NCI-H1417 (cell line): ENCODE measurements at regions not wholly inside any gene's neighbourhood (a gene's known extent, or its start where the extent isn't known, plus 50 kb on each side); places are given as distances from the start of the nearest gene placed in this dataset.
"Not testable (repeated sequence)": the region's sequence is repeated elsewhere in the genome, so short reads cannot be mapped to it uniquely, and the experiment has no call there.

Source experiments
- DNase-seq, 3 experiments: peaks; one replicate each; lab custom pipeline; 2025; lab: John Stamatoyannopoulos, UW

DNA sequence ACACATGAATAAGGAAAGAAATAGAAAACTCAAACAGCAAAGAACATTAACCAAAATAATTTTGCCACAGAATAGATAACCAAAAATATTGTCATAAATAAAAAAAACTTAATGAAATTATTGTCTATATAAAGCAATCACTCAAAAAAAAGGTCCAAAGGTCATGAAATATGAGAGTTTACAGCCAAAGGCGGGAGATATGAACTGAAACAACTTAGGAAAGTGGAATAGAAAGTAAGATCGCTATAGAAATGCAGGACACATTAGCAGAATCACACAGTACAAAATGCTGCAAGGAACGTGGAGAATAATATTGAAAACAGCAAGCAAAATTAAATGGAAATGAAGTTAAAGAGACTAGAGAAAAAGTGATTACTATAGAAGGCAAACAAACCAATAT lies 375.0 kb upstream of the ARHGEF26 start:
- no peak for DNase-seq

DNA sequence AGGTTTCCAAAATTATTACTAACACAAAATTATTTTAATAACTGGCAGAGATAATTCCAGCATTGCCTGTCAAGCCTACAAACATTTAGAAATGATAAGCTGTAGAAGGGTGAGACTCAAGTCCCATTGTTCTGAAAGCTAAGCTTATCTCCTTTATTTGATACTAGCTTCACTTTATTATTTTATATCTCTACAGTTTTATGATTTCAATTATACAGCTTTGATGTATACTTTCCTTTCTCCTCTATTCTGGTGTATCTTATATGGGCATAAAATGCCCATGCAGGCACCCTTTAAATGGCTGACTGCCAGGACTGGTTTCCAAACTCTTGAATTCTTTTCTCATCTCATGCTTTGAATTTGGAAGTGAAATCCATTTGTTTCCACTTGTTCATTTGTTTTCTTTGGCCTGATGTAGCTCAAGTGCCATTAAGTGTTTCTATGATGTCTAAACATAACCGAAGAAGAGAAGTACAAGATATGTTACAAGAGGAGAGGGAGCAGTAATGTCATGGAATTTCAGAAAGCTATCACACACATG lies 372.1 kb upstream of the ARHGEF26 start:
- no peak for DNase-seq

DNA sequence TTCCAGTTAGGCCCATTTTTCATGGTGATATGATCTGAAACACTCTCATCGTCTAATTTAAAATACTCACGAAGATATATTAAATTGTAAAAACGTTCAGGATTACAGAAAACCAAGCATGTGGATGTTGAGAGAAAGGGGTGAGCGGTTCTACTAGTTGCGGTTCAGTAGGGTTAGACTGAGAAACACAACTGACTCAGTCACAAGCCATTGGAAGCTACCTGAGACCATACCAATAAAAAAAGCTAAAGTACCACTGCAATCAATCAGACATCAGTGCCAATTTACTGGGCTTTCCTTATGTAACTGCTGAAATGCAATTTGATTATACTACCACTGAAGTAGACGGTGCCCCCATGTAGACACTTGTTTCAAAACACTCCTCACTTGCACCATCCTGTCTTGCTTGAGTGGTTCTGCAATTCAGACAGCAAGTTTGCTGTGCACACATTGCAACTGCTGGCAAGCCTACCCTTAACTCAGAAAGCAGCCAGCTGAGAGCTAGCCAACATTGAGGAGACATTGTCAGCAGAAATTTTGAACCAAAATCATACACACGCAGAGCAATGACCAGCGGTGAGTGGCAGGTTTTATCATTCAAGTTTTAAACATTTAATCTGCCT lies 368.7 kb upstream of the ARHGEF26 start:
- peak in 2 of 3 experiments; percentile 23 to 58 for DNase-seq

DNA sequence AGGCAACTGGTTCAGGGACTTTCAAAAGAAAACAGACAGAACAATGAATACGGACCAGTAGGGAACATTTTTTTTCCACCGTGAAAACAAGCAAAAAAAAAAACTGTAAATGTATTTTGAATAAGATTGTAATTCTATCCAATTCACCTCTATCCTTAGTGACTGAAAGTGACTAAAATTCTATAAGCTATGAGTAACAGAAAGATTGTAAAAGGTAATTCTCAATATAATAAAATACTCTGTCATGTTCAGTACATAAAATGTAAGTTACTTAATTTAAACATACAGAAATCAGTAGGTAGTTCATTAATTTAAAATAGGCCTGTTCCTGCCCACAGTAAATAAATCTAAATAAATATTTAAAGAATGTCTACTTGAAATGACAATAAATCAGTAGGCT lies 368.2 kb upstream of the ARHGEF26 start:
- DNase-seq: no peak

DNA sequence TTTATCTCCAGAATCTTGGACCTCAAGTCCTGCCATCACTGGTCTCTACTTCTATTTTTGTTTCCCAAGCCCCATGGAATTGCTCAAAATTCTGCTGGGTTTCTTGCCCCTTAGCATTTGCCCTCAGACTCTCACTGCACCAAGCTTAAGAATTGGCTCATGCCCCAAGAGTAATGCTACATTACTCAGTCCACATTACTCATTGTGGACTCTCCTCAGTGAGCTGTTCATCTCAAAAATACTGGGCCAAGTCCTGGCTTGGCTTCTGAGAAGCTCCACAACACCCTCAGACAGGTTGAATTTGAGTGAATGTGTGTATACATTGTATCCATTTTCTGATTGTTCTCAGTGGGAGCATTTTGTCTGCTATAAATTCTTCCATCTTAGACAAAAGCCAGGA lies 364.4 kb upstream of the ARHGEF26 start:
- no peak for DNase-seq

DNA sequence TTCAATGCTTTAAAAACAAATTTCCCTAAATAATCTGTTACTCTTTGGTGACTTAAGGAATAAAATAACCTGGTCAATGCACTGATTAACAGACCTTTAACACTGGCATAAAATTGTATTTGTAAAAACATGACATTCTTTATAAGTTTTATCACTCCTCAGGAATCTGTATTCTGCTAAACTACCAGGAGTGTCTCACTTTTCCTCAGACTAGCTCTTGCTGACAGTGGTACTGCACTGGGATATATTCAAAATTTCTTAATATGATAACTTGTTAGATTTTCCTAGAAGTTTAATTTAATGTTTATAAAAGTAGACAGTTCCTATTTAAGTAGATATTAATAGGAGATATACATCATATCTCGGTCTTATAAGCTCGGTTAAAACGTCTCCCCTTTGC lies 363.4 kb upstream of the ARHGEF26 start:
- DNase-seq: no peak

DNA sequence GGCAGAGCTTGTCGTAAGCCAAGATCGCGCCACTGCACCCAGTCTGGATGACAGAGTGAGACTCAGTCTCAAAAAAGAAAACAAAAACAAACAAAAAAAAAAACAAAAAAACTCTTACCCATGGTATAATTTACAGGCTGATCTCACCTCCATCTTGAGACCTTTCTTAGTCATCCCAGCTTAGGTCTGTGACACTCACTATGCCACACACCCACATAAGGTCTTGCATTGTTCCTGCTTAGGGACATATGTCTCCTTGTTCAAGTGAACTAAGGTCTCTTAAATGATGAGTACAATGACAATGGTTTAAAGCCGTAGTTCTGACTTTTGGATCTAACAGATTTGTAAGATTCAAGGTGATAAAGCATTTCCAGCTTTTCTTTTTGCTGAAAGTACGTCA lies 360.2 kb upstream of the ARHGEF26 start:
- no peak for DNase-seq

DNA sequence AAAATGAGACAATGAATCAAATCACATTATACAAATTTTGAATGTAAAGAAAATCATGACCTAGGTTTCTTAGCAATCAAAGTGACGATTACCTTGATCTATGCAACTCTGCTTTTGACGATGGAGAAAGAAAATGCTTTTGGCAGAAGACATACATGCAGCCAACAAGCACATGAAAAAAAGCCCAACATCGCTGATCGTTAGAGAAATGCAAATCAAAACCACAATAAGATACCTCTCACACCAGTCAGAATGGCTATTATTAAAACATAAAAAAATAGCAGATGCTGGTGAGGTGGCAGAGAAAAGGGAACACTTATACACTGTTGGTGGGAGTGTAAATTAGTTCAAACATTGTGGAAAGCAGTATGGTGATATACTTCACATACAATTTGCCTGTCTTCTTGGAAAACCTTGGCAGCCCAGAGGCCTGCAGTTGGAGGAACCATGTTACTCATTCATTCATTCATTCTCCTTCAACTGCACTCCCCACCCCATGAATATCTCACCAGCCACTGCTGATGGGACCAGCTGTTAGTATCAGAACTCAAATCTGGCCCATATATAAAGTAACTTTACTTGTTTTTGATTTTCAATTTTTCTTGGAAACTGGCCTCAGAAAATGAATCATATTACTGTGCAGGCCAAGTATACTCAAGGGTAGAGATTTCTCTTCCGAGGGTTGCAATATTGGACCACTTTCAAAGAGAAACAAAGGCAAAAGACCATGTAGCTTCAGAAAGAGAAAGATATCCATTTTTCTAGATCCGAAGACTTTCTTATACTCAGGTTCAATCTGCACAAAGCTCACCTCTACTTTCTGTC lies 358.6 kb upstream of the ARHGEF26 start:
- DNase-seq: no peak

DNA sequence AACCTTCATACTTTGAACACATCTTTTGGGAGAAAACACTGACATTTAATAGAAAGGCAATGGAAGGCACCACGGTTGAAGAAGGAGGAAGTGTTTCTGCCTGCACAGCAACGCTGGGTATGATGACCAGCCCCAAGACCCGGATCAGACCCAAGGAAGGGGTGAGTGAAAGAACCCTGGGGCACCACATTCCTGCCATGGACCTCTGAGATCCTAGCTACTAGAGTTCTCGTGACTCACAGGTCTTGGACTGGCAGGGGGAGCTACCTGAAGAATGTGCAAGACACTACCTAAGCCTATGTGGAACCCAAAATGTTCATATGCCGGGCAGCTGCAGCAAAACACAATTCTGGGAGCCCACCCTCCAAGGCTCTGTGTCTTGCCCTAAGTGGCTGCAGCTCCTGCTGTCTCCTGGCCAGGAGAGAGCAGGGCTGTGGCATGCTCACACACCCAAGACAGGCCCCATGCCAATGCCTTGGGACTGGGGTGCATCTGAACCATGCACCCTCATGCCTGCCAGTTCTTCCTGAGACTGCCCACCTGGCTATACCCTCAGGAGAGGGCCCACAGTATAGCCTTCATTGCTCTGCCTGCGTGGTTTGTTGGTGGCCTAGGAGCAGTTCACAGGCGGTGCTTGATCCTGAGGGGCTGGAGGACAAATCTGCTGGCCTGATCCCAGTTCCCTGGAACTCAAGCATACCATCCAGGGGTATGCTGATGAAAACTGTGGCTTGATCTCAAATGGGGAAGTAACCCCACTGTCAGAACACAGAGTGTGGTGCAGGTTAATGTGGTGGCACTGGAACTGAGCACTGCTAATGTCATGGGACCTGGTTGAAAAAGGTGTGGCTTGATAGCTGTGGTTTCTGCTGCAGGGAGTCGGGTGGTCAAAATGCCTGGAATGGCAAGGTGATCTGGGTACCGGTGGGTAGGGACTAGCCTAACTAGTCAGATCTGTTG lies 353.3 kb upstream of the ARHGEF26 start:
- no peak for DNase-seq

DNA sequence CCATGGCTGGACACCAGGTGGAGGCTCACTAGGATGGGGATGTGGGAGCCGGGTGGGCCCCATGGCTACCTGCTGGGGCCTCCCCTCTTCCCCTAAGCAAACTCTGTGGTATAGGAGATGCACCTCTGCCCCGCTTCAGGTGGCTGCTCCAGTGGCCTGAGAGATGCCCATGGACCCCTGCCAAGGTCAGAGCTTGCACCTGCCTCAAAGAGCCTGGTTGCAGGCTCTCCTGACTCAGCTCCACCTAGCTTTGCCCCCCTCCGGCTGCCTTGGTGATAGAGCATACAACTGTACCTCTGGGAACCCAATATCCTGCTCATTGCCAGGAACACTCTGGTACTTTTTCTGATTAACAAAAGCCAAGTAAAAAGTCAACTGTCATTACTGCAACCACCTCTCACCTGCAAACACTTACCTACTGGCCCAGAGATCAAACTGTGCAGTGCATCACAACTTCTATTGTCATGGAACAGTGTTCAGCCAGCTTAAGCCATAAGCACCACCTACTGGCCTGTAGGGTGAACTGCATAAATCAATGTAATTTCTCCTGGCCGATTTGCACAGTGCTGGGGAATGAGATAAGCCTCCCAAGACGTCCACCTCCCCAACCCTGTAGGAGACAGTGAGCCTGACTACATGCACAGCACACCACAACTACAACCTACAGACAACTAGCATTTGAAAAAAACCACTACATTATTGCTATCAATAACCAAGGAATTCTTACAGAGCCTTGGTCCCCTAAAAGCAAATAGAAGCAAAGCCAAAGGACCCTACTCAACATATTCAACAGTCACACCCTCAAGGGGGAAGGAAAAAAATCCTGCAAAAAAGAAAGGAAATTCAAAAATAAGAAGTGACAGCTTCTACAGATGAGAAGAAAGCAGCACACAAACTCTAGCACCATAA lies 352.4 kb upstream of the ARHGEF26 start:
- peak in 2 of 3 experiments; percentile 48 to 74 for DNase-seq

DNA sequence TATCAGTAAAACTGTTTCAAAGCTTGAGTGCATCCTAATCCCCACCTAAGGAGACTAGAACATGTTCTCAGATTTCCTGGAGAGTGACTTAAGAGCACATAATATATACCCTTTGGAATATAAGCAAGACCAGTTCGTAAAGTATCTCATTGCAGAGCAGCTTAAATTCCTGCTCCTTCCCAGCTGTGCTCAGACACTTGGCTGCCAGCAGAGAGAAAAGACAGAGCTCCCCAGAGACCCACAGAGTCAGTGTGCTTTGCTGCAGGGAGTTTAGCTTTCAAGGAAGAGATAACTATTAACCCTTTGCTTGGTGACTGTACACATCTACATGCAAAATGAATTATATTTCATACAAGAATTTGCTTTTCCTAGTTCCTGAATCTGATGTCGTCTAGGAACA lies 338.1 kb upstream of the ARHGEF26 start:
- no peak for DNase-seq

DNA sequence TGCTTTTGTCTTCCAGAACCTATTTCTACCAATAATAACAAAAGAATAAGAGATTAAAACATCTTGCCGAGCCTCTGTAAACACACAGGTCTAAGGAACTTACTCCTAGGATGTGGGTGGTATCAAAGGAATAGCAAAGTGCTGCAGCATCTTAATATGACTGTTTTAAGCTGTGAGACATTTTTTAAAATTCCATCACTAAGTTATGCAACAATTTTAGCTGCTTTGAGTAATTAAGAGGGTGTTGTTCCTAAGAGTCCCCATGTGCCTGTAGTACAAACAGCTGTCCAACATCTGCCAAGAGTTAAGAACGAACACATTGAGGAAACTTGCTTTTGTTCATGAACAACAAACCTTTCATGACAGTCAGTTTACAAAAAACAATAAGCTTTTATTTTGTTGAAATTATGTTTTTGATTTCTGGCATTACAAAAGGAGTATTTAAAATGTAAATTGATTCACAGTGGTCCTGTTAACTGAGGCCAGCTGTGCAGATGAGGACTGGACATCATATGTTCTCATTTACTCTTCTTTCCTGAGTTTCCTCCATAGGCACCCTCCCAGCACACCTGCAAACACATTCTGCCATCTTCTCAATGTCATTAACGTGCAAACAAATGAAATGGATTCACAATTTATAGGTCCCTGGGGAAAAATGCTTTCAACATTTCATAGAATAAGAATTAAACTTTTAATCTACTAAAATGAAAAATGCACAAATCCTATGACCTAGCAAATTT lies 337.3 kb upstream of the ARHGEF26 start:
- DNase-seq: no peak

DNA sequence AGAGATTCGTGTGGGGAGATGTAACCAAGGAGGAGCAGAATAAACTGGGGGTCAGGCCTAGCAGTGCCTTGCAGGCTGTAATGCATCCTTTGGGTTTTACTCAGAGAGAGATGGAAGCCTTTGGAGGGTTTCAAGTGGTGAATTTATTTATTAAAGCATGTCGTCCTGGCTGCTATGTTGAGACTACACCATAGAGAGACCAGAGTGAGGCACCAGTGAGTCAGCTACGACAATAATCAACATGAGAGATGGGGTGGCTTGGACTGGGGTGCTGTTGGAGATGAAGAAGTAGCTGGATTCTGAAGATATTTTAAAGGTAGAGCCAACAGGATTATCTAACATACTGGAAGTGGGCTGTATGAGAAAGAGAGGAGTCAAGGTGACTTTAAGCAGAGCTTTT lies 335.3 kb upstream of the ARHGEF26 start:
- no peak for DNase-seq

DNA sequence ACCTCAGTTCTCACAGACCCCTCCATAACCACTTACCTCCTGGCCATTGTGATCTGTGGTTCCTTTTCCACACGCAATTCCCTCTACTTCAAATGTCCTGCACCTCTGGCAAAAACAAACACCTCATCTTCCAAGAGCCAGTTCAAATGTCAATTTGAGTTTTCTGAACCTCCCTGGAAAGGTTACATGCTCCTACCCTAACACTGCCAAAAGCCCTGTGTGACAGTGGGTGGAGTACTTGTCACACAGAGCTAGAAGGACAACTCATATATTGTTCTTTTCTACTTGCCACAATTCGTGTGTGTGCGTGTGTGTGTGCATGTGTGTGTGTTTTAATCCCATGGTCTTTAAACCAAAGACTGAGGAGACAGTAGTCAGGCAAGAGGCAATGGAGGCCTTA lies 331.8 kb upstream of the ARHGEF26 start:
- no peak for DNase-seq

DNA sequence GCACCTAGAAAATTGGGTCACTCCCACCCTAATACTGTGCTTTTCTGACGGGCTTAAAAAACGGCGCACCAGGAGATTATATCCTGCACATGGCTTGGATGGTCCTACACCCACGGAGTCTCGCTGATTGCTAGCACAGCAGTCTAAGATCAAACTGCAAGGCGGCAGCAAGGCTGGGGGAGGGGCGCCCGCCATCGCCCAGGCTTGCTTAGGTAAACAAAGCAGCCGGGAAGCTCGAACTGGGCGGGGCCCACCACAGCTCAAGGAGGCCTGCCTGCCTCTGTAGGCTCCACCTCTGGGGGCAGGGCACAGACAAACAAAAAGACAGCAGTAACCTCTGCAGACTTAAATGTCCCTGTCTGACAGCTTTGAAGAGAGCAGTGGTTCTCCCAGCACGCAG lies 324.1 kb upstream of the ARHGEF26 start:
- DNase-seq: not testable (repeated sequence)

DNA sequence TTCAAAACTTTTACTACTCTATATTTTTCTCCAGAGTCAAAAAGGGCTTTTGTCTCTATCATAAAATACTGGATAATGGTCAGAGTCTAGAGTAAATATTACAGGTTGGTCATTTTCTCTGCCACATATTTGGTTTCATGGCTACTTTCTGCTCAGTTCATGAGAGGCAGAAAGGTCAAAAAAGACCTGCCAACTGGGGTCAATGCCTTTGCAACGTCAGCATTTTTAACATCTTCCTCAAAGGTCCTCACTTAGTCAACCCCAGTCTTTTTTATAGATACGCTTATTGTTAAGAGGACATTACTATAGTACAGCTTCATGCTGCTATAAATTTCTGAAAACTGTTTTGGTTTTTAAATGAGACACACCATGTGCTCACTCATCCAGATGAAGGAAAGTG lies 312.1 kb upstream of the ARHGEF26 start:
- no peak for DNase-seq

DNA sequence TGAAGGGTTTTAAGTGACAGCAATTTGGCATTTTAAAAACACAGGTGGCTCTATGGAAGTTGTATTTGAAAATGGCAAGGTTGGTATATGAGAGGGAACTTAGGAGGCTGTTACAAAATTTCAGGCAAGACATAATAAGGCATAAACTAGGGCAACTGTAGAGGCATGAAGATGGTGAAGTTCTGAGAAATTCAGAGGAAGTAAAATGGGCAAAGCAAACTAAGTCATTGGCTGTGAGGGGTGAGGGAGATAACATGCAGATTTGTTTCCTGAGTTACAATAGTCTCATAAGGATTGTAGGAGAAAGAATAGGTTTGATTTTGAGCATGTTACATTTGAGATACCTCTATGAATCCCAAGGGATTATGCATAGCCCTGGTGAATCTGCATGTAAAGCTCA lies 302.9 kb upstream of the ARHGEF26 start:
- no peak for DNase-seq

DNA sequence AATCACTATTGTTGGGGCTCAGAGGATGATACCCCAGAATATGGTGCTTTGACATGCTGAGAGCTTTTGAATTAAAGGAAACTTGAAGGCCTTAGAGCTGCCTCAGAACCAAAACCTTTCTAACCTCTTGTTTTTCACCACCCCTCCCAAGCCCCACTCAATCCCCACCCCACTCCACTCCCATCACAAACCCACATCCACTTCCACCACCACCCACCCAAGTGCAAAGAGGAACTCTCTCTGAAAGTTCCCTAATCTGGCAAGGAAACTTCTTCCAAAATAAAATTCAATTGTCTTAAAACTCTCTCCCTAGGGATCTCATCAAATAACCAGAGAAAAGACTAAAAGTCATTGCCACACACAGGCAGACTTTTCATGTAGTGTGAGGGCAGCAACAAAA lies 301.2 kb upstream of the ARHGEF26 start:
- no peak for DNase-seq

DNA sequence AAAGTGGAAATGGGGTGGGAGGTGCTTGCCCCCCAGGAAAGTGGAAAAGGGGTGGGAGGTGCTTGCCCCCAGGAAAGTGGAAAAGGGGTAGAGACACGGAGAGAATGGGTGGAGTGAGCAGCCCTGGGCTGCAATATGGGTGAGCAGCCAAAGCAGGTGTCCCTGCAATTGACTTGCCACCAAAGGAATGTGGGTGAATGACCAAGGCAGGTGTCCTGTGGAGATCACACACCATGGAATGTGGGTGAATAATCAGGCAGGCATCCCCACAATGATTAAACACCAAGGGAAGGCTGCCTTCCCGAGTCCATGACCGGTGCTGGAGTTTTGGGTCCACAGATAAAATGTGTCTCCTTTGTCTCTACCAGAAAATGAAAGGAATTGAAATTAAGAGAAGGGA lies 292.8 kb upstream of the ARHGEF26 start:
- not testable (repeated sequence) for DNase-seq

DNA sequence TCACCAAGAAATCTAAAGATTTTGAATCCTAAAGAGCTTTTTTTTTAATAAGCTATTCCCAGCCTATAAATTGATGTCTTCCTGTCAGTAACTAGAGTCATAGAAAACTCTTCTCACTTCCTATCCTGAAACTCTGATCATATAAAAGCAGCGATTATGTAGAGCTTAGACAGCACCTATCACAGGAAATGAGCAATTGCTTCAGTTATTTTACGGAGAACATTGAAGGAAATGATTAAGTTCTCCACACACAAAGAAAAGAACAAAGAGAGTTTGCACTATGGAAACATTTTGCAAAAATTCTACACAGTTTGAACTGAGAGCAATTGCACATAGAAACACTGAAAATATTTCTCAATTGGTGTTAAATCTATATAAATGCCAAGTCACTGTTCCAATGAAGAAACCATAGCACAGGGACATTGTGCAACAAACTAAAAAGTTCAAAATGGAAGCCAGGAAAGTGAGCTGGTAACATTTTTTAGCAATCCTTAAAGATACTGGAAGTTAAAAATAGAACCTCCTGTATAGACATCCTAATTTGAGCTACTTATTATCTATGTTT lies 291.5 kb upstream of the ARHGEF26 start:
- DNase-seq: no peak
